ENCODE measurements at regions not wholly inside any gene's neighbourhood (a gene's known extent, or its start where the extent isn't known, plus 50 kb on each side); places are given as distances from the start of the nearest gene placed in this dataset.

DNA sequence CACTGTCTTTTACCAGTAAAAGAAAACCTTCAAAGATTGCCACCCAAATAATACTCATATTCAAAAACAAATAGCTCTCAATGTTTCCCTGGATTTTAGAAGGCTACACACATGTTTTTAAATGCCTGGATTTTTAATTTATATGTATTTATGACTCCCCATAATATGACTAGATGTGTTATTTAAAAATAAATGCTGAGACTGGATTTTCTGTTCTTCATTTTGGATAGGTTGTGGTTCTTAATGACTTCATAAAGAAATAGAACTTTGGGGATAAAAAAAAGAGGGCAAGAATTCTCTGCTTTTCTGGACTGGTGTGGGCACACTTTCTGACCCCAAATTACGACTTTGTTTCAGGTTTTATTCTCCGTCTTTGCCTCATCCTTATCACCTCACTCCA is 62.8 kb upstream of the LEKR1 start:
- H3K27ac ChIP-seq: no peak overlapping the region
- H3K4me3 ChIP-seq (IDR thresholded peaks at IDR 0.05; ENCODE audit: insufficient read depth, low read depth, low read length): no peak overlapping the region
- H4K20me1 ChIP-seq (ENCODE audit: insufficient read depth): no peaks in the 10 kb centered on the region
- TF ChIP-seq, protein P1, sequence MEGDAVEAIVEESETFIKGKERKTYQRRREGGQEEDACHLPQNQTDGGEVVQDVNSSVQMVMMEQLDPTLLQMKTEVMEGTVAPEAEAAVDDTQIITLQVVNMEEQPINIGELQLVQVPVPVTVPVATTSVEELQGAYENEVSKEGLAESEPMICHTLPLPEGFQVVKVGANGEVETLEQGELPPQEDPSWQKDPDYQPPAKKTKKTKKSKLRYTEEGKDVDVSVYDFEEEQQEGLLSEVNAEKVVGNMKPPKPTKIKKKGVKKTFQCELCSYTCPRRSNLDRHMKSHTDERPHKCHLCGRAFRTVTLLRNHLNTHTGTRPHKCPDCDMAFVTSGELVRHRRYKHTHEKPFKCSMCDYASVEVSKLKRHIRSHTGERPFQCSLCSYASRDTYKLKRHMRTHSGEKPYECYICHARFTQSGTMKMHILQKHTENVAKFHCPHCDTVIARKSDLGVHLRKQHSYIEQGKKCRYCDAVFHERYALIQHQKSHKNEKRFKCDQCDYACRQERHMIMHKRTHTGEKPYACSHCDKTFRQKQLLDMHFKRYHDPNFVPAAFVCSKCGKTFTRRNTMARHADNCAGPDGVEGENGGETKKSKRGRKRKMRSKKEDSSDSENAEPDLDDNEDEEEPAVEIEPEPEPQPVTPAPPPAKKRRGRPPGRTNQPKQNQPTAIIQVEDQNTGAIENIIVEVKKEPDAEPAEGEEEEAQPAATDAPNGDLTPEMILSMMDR (conservative IDR thresholded peaks at IDR 0.05; ENCODE audit: low read depth, low read length): no peak
- H3K79me2 ChIP-seq (ENCODE audit: insufficient read depth, low read depth): no peaks in the 10 kb centered on the region
- H3K4me1 ChIP-seq (ENCODE audit: low read depth, poor library complexity, severe bottlenecking): peaks cover 54% of the 10 kb centered on the region
- no peak overlapping the region for H3K4me2 ChIP-seq
- no peak overlapping the region for H2AFZ ChIP-seq (ENCODE audit: low read depth)
- no peak overlapping the region for H3K9ac ChIP-seq
- H3K27me3 ChIP-seq (ENCODE audit: insufficient read depth, low read depth): no peaks in the 10 kb centered on the region
- no peaks in the 10 kb centered on the region for H3K36me3 ChIP-seq (ENCODE audit: insufficient read depth)

DNA sequence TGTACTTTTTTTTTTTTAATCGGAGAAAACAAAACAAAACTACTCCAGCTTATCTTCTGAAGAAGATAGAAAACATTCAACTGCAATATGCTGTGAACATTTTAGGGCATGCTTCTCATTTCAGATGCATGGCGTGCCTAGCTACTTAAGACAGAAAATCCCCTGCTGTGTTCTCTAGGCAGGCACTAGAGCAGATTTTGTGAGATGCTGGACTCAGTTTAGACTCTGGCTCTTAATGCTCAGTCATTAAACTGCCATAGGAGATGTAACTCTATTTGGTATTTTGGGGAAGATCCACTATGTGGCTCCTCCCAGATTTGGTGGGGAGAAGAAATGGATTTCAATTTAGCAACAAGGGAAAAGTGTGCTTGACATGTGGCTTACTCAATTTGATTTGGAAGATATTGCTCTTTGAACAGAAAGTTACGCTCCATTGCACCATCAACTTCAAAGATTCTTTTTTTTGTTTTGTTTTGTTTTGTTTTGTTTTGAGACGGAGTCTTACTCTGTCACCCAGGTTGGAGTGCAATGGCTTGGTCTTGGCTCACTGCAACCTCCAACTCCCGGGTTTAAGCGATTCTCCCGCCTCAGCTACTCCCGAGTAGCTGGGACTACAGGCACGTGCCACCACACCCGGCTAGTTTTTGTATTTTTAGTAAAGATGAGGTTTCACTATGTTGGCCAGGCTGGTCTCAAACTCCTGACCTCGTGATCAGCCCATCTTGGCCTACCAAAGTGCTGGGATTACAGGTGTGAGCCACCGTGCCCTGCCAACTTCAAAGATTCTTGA is 62.0 kb upstream of the LEKR1 start:
- Histone ChIP-seq H4K20me1 (ENCODE audit: insufficient read depth) (no peaks in the 10 kb centered on the region), H3K27ac (no peak overlapping the region), H2AFZ (ENCODE audit: low read depth) (no peak overlapping the region), H3K27me3 (ENCODE audit: insufficient read depth, low read depth) (no peaks in the 10 kb centered on the region), H3K4me3 (IDR thresholded peaks at IDR 0.05; ENCODE audit: insufficient read depth, low read depth, low read length) (no peak overlapping the region), H3K9ac (no peak overlapping the region), H3K4me1 (ENCODE audit: low read depth, poor library complexity, severe bottlenecking) (peaks cover 50% of the 10 kb centered on the region), H3K4me2 (no peak overlapping the region), H3K79me2 (ENCODE audit: insufficient read depth, low read depth) (no peaks in the 10 kb centered on the region), H3K36me3 (ENCODE audit: insufficient read depth) (no peaks in the 10 kb centered on the region)
- TF ChIP-seq, protein P1 (conservative IDR thresholded peaks at IDR 0.05; ENCODE audit: low read depth, low read length): no peak

DNA sequence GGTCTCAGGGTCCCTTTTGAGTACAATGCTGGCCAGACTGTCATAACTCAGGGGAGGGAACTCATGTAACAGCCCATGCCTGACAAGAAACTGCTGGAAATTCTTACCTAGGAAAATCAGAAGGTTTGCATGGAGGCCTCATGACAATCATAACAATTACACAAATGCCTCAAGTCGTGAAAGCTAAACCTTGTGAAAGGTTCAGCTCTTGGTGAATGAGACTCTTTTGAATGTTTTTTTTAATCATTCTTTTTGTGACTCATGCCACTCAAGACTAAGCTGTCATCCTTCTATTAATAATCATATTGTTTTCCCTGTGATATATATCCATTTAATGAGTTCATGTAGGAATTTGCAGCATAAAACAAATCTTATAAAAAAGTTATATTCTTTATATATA is 61.4 kb upstream of the LEKR1 start:
- no peak overlapping the region for H3K9ac ChIP-seq
- no peaks in the 10 kb centered on the region for H3K27me3 ChIP-seq (ENCODE audit: insufficient read depth, low read depth)
- no peak overlapping the region for H3K4me2 ChIP-seq
- no peaks in the 10 kb centered on the region for H3K79me2 ChIP-seq (ENCODE audit: insufficient read depth, low read depth)
- peaks cover 44% of the 10 kb centered on the region for H3K4me1 ChIP-seq (ENCODE audit: low read depth, poor library complexity, severe bottlenecking)
- TF ChIP-seq, protein P1 (conservative IDR thresholded peaks at IDR 0.05; ENCODE audit: low read depth, low read length): no peak
- no peaks in the 10 kb centered on the region for H4K20me1 ChIP-seq (ENCODE audit: insufficient read depth)
- no peak overlapping the region for H3K4me3 ChIP-seq (IDR thresholded peaks at IDR 0.05; ENCODE audit: insufficient read depth, low read depth, low read length)
- no peak overlapping the region for H2AFZ ChIP-seq (ENCODE audit: low read depth)
- H3K36me3 ChIP-seq (ENCODE audit: insufficient read depth): no peaks in the 10 kb centered on the region
- no peak overlapping the region for H3K27ac ChIP-seq

DNA sequence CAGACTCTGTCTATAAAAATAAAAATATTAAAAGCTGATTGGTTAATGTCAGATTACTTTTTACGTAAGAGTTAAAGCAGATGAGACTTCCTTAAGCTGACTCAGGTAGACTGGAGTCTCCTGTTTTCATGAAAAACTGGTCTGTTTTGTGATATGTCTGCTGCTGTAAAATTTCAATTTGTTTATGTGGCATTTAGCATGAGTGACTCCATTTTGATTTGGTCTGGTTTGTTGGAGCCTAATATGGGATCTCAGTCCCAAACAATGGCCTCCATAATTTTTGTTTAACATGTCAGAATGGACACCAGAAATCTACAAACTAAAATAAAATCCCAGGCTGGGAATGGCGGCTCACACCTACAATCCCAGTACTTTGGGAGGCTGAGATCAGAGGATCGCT is 57.8 kb upstream of the LEKR1 start:
- no peak overlapping the region for H2AFZ ChIP-seq (ENCODE audit: low read depth)
- H3K4me3 ChIP-seq (IDR thresholded peaks at IDR 0.05; ENCODE audit: insufficient read depth, low read depth, low read length): no peak overlapping the region
- H3K9ac ChIP-seq: no peak overlapping the region
- no peak overlapping the region for H3K27ac ChIP-seq
- H3K36me3 ChIP-seq (ENCODE audit: insufficient read depth): no peaks in the 10 kb centered on the region
- peaks cover 13% of the 10 kb centered on the region for H3K4me1 ChIP-seq (ENCODE audit: low read depth, poor library complexity, severe bottlenecking)
- H3K4me2 ChIP-seq: no peak overlapping the region
- TF ChIP-seq, protein P1 (conservative IDR thresholded peaks at IDR 0.05; ENCODE audit: low read depth, low read length): no peak
- H3K79me2 ChIP-seq (ENCODE audit: insufficient read depth, low read depth): no peaks in the 10 kb centered on the region
- no peaks in the 10 kb centered on the region for H3K27me3 ChIP-seq (ENCODE audit: insufficient read depth, low read depth)
- H4K20me1 ChIP-seq (ENCODE audit: insufficient read depth): no peaks in the 10 kb centered on the region
